ENCODE measurements at regions not wholly inside any gene's neighbourhood (a gene's known extent, or its start where the extent isn't known, plus 50 kb on each side); places are given as distances from the start of the nearest gene placed in this dataset.

DNA sequence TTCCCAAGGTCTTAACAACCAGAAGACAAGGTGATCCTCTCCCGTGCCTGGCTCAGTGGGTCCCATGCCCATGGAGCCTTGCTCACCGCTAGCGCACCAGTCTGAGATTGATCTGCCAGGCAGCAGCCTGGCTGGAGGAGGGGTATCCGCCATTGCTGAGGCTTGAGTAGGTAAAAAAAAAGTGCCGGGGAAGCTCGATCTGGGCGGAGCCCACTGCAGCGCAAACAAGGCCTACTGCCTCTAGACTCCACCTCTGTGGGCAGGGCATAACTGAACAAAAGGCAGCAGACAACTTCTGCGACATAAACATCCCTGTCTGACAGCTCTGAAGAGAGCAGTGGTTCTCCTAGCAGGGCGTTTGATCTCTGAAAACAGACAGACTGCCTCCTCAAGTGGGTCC, 104.0 kb downstream of the C14orf39 start:
- no peaks in the 10 kb centered on the region for H3K4me1 ChIP-seq (ENCODE audit: control insufficient read depth in 4 of 4, insufficient read depth in 4 of 4, low read length in 3 of 4)
- peaks cover 0 to 5% (median 0%) of the 10 kb centered on the region in 4 donors for H3K27me3 ChIP-seq (ENCODE audit: control insufficient read depth in 4 of 4, insufficient read depth in 4 of 4, low read length in 3 of 4)
- no peak overlapping the region for H3K27ac ChIP-seq (ENCODE audit: low read depth in 1 of 2, low read length in 2 of 2)
- DNase-seq (ENCODE audit: low spot score) = no peak
- no peak overlapping the region for H3K4me3 ChIP-seq (ENCODE audit: low read depth in 1 of 3, low read length in 3 of 3)
- 81% methylated on average over 10 of the region's 10 CpGs for WGBS
- no peaks in the 10 kb centered on the region for H3K36me3 ChIP-seq (ENCODE audit: control insufficient read depth in 4 of 4, insufficient read depth in 3 of 4, low read depth in 1 of 4, low read length in 3 of 4)
- TF ChIP-seq, protein P1, sequence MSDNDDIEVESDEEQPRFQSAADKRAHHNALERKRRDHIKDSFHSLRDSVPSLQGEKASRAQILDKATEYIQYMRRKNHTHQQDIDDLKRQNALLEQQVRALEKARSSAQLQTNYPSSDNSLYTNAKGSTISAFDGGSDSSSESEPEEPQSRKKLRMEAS (IDR thresholded peaks at IDR 0.05) = no peak
- TF ChIP-seq, protein P2, sequence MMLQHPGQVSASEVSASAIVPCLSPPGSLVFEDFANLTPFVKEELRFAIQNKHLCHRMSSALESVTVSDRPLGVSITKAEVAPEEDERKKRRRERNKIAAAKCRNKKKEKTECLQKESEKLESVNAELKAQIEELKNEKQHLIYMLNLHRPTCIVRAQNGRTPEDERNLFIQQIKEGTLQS (IDR thresholded peaks at IDR 0.05) = no peak
- TF ChIP-seq, protein P3, sequence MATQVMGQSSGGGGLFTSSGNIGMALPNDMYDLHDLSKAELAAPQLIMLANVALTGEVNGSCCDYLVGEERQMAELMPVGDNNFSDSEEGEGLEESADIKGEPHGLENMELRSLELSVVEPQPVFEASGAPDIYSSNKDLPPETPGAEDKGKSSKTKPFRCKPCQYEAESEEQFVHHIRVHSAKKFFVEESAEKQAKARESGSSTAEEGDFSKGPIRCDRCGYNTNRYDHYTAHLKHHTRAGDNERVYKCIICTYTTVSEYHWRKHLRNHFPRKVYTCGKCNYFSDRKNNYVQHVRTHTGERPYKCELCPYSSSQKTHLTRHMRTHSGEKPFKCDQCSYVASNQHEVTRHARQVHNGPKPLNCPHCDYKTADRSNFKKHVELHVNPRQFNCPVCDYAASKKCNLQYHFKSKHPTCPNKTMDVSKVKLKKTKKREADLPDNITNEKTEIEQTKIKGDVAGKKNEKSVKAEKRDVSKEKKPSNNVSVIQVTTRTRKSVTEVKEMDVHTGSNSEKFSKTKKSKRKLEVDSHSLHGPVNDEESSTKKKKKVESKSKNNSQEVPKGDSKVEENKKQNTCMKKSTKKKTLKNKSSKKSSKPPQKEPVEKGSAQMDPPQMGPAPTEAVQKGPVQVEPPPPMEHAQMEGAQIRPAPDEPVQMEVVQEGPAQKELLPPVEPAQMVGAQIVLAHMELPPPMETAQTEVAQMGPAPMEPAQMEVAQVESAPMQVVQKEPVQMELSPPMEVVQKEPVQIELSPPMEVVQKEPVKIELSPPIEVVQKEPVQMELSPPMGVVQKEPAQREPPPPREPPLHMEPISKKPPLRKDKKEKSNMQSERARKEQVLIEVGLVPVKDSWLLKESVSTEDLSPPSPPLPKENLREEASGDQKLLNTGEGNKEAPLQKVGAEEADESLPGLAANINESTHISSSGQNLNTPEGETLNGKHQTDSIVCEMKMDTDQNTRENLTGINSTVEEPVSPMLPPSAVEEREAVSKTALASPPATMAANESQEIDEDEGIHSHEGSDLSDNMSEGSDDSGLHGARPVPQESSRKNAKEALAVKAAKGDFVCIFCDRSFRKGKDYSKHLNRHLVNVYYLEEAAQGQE (IDR thresholded peaks at IDR 0.05) = no peak
- TF ChIP-seq NR2F2 (IDR thresholded peaks at IDR 0.05) (no peak), RAD21 (IDR thresholded peaks at IDR 0.05) (no peak), FOXA2 (IDR thresholded peaks at IDR 0.05) (no peak), EGR1 (IDR thresholded peaks at IDR 0.05; ENCODE audit: low read depth in 2 of 2) (no peak), JUND (IDR thresholded peaks at IDR 0.05) (no peak), RXRA (IDR thresholded peaks at IDR 0.05) (no peak), SP1 (IDR thresholded peaks at IDR 0.05) (no peak), HNF4A (conservative IDR thresholded peaks at IDR 0.05) (no peak), HNF4G (IDR thresholded peaks at IDR 0.05) (no peak), TAF1 (conservative IDR thresholded peaks at IDR 0.05) (no peak), FOXA1 (IDR thresholded peaks at IDR 0.05) (no peak)
- TF ChIP-seq, protein P4, sequence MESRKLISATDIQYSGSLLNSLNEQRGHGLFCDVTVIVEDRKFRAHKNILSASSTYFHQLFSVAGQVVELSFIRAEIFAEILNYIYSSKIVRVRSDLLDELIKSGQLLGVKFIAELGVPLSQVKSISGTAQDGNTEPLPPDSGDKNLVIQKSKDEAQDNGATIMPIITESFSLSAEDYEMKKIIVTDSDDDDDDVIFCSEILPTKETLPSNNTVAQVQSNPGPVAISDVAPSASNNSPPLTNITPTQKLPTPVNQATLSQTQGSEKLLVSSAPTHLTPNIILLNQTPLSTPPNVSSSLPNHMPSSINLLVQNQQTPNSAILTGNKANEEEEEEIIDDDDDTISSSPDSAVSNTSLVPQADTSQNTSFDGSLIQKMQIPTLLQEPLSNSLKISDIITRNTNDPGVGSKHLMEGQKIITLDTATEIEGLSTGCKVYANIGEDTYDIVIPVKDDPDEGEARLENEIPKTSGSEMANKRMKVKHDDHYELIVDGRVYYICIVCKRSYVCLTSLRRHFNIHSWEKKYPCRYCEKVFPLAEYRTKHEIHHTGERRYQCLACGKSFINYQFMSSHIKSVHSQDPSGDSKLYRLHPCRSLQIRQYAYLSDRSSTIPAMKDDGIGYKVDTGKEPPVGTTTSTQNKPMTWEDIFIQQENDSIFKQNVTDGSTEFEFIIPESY (IDR thresholded peaks at IDR 0.05) = no peak
- TF ChIP-seq, protein P5, sequence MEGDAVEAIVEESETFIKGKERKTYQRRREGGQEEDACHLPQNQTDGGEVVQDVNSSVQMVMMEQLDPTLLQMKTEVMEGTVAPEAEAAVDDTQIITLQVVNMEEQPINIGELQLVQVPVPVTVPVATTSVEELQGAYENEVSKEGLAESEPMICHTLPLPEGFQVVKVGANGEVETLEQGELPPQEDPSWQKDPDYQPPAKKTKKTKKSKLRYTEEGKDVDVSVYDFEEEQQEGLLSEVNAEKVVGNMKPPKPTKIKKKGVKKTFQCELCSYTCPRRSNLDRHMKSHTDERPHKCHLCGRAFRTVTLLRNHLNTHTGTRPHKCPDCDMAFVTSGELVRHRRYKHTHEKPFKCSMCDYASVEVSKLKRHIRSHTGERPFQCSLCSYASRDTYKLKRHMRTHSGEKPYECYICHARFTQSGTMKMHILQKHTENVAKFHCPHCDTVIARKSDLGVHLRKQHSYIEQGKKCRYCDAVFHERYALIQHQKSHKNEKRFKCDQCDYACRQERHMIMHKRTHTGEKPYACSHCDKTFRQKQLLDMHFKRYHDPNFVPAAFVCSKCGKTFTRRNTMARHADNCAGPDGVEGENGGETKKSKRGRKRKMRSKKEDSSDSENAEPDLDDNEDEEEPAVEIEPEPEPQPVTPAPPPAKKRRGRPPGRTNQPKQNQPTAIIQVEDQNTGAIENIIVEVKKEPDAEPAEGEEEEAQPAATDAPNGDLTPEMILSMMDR (IDR thresholded peaks at IDR 0.05; ENCODE audit: low read depth, low read length, missing input control) = no peak
- H3K9me3 ChIP-seq (ENCODE audit: control insufficient read depth in 4 of 4, low read length in 3 of 4) = no peaks in the 10 kb centered on the region
- H3K9ac ChIP-seq (ENCODE audit: low read depth in 1 of 2, low read length in 2 of 2) = no peak overlapping the region
